ENCODE measurements at regions not wholly inside any gene's neighbourhood (a gene's known extent, or its start where the extent isn't known, plus 50 kb on each side); places are given as distances from the start of the nearest gene placed in this dataset.
"Not testable (repeated sequence)": the region's sequence is repeated elsewhere in the genome, so short reads cannot be mapped to it uniquely, and the experiment has no call there.

DNA sequence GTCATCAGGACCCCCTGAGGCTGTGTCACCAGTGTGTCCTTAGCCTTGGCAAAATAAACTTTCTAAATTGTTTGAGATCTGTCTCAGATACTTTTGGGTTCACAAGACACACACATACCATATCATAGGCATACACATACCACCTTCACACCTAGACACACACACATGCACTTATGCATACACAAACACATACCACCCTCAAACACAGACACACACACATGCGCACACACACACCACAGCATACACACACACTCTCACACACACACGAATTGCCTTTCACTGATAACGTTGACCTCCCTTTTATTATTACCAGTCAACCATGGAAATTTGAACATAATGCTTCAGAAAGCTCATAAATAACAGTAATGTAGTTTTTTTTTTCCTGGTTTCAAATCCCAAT lies 108.6 kb upstream of the MYLIP start:
- Histone ChIP-seq H3K36me3 (replicated peaks; ENCODE audit: control insufficient read depth, insufficient read depth, low read length) (no peaks in the 10 kb centered on the region), H3K4me3 (ENCODE audit: insufficient read depth, low read depth, low read length) (no peak overlapping the region), H3K27me3 (ENCODE audit: control insufficient read depth, insufficient read depth, low read length) (no peaks in the 10 kb centered on the region)
- DNase-seq: no peak

DNA sequence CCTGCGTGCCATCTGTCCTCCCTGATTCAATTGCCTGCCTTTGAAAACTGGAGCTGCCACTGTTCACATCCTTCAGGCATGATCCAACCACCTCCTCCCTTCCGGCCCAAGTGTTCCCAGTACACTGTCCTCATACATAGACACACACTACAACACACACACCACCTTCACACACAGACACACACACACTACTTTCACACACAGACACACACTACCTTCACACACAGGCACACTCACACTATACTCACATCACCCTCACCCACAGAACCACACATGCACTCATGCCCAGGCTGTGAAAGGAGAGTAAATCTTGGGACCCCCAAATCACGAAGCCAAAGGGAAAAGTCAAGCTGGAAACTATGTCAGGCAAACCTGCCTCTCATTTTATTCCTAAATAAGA lies 109.4 kb upstream of the MYLIP start:
- Histone ChIP-seq H3K4me3 (ENCODE audit: insufficient read depth, low read depth, low read length) (no peak overlapping the region), H3K36me3 (replicated peaks; ENCODE audit: control insufficient read depth, insufficient read depth, low read length) (no peaks in the 10 kb centered on the region), H3K27me3 (ENCODE audit: control insufficient read depth, insufficient read depth, low read length) (no peaks in the 10 kb centered on the region)
- no peak for DNase-seq

DNA sequence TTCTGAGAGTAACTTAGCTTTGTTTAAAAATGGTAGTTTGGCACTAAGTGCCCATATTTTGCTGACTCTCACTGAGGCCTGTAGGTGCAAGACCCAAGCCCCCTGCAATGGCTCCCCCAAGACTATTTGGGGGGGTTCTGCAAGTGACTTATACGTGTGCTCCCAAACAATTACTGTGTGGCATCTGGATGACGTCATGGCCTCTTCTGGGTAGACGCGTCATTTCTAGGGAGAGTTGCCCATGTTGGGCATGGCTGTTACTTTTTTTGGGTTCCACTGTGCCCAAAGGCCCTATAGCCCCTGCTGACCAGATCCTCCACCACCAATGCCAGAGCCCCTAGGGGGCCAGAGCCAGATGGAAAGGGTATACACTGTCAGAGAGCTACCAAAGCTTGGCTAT lies 110.3 kb upstream of the MYLIP start:
- Histone ChIP-seq H3K36me3 (replicated peaks; ENCODE audit: control insufficient read depth, insufficient read depth, low read length) (no peaks in the 10 kb centered on the region), H3K4me3 (ENCODE audit: insufficient read depth, low read depth, low read length) (no peak overlapping the region), H3K27me3 (ENCODE audit: control insufficient read depth, insufficient read depth, low read length) (no peaks in the 10 kb centered on the region)
- DNase-seq: no peak

DNA sequence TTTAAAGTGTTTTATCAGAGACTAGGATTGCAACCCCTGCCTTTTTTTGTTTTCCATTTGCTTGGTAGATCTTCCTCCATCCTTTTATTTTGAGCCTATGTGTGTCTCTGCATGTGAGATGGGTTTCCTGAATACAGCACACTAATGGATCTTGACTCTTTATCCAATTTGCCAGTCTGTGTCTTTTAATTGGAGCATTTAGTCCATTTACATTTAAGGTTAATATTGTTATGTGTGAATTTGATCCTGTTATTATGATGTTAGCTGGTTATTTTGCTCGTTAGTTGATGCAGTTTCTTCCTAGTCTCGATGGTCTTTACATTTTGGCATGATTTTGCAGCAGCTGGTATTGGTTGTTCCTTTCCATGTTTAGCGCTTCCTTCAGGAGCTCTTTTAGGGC lies 114.6 kb upstream of the MYLIP start:
- not testable (repeated sequence) for H3K4me3 ChIP-seq (ENCODE audit: insufficient read depth, low read depth, low read length); H3K36me3 ChIP-seq (replicated peaks; ENCODE audit: control insufficient read depth, insufficient read depth, low read length); DNase-seq; H3K27me3 ChIP-seq (ENCODE audit: control insufficient read depth, insufficient read depth, low read length)

DNA sequence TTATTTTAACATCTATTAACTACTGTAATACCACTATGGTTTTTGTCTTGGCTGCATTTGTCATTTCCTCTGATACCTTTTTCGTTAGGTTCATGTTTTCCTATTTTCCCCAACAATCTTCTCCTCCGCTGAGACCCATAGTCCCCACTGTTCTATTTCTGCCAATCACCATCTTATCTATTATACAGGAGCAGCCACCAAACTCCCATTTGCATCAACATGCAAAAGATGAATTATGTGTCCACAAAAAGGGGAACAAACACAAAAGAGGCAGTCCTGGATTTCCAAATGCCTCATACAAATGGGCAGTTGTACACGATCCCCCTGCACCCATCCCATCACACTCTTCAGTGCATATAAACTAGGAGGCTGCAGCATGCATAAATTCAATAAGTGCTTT lies 121.7 kb upstream of the MYLIP start:
- no peaks in the 10 kb centered on the region for H3K27me3 ChIP-seq (ENCODE audit: control insufficient read depth, insufficient read depth, low read length)
- no peaks in the 10 kb centered on the region for H3K36me3 ChIP-seq (replicated peaks; ENCODE audit: control insufficient read depth, insufficient read depth, low read length)
- DNase-seq: no peak
- no peak overlapping the region for H3K4me3 ChIP-seq (ENCODE audit: insufficient read depth, low read depth, low read length)

DNA sequence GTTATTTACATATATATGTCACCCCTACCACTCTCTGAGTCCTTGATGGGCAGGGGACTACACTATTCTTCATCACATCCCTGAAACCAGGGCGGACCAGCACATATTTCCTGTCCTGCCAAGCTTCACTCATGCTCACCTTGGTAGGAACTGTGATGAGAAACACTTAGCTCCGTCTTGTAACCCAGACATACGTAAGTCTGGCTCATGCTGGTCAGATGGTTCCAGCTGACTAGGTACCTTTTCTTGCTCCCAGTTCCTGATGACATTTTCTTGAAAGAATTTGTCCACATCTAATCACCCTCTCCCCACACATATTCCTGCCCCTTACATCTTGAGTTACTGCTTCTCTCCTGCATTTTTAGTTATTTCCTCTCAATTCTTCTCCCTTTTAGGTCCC lies 122.2 kb upstream of the MYLIP start:
- Histone ChIP-seq H3K36me3 (replicated peaks; ENCODE audit: control insufficient read depth, insufficient read depth, low read length) (no peaks in the 10 kb centered on the region), H3K4me3 (ENCODE audit: insufficient read depth, low read depth, low read length) (no peak overlapping the region), H3K27me3 (ENCODE audit: control insufficient read depth, insufficient read depth, low read length) (no peaks in the 10 kb centered on the region)
- DNase-seq: no peak

DNA sequence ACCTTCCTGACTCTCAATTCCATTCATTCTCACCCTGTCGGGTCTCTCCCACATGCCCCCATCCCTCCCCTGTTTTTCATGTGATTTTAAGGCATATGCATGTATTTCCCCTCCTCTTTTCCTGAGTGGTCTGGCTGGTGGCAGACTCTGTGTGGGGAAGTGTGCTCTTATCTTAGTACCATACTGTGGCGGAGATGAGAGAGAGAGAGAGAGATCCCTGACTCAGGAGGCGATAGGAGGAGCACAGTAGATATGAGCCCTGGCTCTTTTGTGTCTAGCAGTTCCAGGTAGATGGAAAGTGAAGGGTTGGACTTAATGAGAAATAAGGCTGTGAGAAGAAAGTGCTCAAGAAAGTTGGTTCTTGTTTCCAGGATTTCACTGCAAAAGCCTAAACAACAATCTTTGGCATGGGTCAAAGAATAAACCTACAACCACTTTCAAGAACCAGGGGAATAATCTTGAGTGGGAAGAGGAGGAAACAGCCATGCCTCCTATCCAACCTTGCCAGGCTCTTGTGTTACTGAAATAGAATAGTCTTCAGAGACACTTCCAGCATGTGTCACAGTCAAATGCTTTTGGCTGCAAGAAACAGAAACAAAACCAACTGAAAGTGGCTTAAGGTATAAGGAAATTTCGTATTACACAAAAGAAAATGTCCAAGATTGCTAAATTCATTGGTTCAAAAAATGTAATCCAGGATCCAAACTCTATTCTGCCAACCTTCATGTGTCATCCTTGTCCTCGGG lies 123.8 kb upstream of the MYLIP start:
- Histone ChIP-seq H3K4me3 (ENCODE audit: insufficient read depth, low read depth, low read length) (no peak overlapping the region), H3K36me3 (replicated peaks; ENCODE audit: control insufficient read depth, insufficient read depth, low read length) (no peaks in the 10 kb centered on the region), H3K27me3 (ENCODE audit: control insufficient read depth, insufficient read depth, low read length) (no peaks in the 10 kb centered on the region)
- DNase-seq: no peak

DNA sequence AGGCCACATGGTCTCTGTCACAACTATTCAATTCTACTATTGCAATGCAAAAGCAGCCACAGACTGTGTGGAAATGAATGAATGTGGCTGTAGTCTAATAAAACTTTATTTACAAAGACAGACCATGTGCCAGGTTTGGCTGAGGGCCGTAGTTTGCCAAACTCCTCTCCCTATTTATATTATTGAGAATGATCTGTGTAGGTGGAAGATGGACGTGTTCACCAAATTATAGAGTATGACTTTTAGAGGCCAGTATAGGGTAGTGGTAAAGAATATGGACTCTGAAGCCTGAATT lies 125.7 kb upstream of the MYLIP start:
- DNase-seq: no peak
- H3K4me3 ChIP-seq (ENCODE audit: insufficient read depth, low read depth, low read length): no peak overlapping the region
- no peaks in the 10 kb centered on the region for H3K36me3 ChIP-seq (replicated peaks; ENCODE audit: control insufficient read depth, insufficient read depth, low read length)
- H3K27me3 ChIP-seq (ENCODE audit: control insufficient read depth, insufficient read depth, low read length): no peaks in the 10 kb centered on the region

DNA sequence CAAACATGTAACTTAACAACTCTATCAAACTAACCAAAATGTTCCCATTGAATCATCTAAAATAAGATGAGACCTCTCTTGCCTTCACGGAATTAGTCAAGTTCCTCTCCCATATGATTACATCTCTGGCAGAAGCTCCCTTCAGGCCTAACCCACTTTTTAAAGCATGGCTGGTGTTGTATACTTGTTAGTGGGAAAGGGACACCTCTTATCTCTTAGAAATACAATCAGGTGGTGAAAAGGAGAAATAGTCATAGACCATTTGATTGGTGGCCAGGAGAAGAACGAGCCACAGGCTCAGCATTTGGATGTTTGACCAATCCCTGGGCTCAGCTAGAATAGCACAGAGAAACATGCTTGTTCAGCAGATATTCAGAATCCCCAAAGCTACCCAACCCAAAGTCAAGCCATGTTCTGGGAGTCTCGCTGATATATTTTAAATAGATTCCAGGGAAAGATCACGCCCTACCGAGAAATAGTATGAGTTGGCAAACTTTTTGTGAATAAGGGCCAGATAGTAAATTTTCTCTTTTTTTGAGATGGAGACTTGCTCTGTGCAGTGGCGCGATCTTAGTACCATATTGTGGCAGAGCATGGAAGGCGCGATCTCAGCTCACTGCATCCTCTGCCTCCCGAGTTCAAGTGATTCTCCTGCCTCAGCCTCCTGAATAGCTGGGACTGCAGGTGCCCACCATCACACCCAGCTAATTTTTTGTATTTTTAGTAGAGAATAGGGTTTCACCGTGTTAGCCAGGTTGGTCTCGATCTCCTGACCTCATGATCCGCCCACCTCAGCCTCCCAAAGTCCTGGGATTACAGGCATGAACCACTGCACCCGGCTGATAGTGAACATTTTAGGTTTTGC lies 126.3 kb upstream of the MYLIP start:
- DNase-seq: no peak
- Histone ChIP-seq H3K27me3 (ENCODE audit: control insufficient read depth, insufficient read depth, low read length) (no peaks in the 10 kb centered on the region), H3K4me3 (ENCODE audit: insufficient read depth, low read depth, low read length) (no peak overlapping the region)

DNA sequence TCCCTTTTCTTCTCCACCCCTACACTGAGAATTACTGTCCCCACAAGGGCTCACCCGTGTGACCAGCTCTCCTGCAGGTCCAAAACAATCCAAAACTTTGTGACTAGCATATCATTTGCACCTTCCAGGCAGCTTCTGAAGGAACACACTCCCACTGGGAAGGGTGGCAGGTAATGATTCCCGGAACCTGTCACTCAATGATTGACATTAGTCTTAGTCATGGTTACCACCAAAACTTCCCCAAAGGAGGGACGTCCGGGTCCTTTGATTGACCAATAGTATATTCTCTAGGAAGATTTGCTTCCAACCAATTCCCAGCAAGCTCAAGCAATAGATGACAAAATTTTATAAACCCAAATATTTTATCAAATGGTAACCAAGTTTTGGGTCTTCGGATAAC lies 127.7 kb upstream of the MYLIP start:
- H3K4me3 ChIP-seq (ENCODE audit: insufficient read depth, low read depth, low read length): no peak overlapping the region
- no peaks in the 10 kb centered on the region for H3K27me3 ChIP-seq (ENCODE audit: control insufficient read depth, insufficient read depth, low read length)
- H3K36me3 ChIP-seq (replicated peaks; ENCODE audit: control insufficient read depth, insufficient read depth, low read length): no peaks in the 10 kb centered on the region
- DNase-seq: no peak

More for the DNA sequence above, 126.3 kb upstream of the MYLIP start:
- no peaks in the 10 kb centered on the region for H3K36me3 ChIP-seq (replicated peaks; ENCODE audit: control insufficient read depth, insufficient read depth, low read length)

DNA sequence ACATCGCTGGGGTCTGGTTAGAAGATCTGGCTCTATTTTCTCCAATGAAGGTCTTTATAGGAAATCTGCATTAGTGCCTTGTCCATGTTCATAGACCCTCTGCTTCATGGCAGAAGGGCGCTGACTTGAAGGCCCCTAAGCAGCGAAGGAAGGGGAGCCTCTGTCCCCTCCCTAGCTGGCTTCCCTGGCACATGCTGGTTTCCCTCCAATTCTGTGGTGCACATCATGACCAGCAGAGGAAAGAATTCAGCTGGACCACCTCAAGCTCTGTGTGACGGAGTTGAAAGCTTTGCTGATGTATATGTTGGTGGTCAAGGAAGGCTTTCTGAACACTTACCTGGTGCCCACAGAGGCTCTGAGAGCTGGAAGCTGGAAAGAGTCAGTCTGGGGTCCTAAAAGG lies 129.7 kb upstream of the MYLIP start:
- Histone ChIP-seq H3K4me3 (ENCODE audit: insufficient read depth, low read depth, low read length) (no peak overlapping the region), H3K36me3 (replicated peaks; ENCODE audit: control insufficient read depth, insufficient read depth, low read length) (no peaks in the 10 kb centered on the region), H3K27me3 (ENCODE audit: control insufficient read depth, insufficient read depth, low read length) (no peaks in the 10 kb centered on the region)
- no peak for DNase-seq

DNA sequence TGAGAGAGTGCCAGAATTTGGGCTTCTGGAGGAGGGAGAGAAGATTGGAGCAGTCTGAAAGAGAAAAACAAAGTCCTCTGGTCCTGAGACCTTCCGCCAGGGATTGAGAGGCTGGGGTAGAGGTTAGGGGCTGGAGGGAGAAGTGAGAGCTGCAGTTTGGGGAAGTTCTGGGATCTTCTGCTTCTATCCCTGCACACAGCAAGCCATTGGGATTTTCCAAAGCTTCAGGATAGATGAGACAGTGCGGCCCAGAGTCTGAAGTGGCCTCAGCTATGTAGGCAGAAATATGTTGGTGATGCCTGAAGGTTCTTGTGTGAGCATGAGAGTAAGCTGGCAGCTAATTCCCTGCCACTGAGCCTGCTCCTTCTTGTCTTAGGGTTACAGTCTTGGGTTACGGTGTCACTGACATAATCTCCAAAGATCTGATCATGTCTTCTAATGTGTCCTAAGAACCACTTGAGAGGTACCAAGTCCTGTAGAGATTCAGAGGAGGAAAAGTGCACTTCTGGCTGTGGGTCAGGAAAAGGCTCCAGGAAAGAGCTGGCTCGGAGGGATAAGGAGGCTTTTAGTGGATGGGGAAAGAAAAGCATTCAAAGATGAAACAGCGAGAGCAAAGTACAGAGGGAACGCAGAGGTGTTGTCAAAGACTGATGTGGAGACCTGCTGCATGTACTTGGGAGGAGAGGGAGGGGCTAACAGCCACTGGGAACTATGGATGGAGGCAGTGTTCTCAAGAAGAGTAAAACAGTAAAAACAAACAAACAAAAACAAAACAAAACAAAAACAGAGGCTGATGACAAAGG lies 131.1 kb upstream of the MYLIP start:
- Histone ChIP-seq H3K36me3 (replicated peaks; ENCODE audit: control insufficient read depth, insufficient read depth, low read length) (no peaks in the 10 kb centered on the region), H3K4me3 (ENCODE audit: insufficient read depth, low read depth, low read length) (no peak overlapping the region), H3K27me3 (ENCODE audit: control insufficient read depth, insufficient read depth, low read length) (no peaks in the 10 kb centered on the region)
- no peak for DNase-seq

DNA sequence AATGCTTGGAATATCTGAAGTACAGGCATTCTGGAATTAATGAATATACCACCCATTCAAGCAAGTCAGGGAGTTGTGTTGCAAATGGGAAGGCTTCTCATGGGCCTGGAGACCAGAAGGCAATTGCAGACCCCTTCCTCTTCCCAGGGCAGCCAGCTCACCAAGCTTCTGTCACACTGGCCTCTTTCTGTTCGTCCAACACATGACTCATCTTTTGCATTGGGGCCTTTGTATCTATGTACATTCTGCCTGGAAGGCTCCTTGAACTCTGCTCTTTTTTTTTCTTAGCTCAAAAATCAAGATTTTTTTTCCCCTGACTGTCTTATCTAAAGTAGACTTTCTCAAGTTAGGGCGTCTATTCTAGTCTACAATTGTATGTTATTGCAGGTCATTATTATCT lies 132.9 kb upstream of the MYLIP start:
- H3K4me3 ChIP-seq (ENCODE audit: insufficient read depth, low read depth, low read length): no peak overlapping the region
- H3K36me3 ChIP-seq (replicated peaks; ENCODE audit: control insufficient read depth, insufficient read depth, low read length): no peaks in the 10 kb centered on the region
- no peak for DNase-seq
- H3K27me3 ChIP-seq (ENCODE audit: control insufficient read depth, insufficient read depth, low read length): no peaks in the 10 kb centered on the region

DNA sequence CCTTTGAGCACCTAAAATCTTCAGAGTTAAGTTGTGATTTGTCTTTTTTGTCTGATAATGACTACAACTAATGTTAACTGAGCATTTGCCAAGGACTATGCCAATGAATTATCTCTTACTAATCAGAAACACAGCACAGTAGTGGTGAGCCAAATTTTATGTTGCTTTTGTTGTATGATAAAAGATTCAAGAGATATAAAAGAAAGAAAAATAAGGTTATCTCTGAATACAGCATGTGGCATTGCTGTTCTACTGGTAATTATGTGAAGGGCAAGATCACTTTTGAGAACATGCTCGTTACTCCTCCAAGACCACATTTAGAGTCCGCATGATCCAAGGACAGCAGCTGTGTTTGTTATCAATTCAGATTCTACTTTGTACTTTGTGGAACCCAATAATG lies 133.4 kb upstream of the MYLIP start:
- no peaks in the 10 kb centered on the region for H3K36me3 ChIP-seq (replicated peaks; ENCODE audit: control insufficient read depth, insufficient read depth, low read length)
- no peak for DNase-seq

More for the DNA sequence above, 133.4 kb upstream of the MYLIP start:
- no peak overlapping the region for H3K4me3 ChIP-seq (ENCODE audit: insufficient read depth, low read depth, low read length)
- H3K27me3 ChIP-seq (ENCODE audit: control insufficient read depth, insufficient read depth, low read length): no peaks in the 10 kb centered on the region
